GM18505 (cell line): ENCODE measurements at regions not wholly inside any gene's neighbourhood (a gene's known extent, or its start where the extent isn't known, plus 50 kb on each side); places are given as distances from the start of the nearest gene placed in this dataset.

Experiments
- ATAC-seq: cut with Tn5 transposase; IDR thresholded peaks from one replicate; pipeline ENCODE4 v1.9.1; 2021; ENCODE audit not compliant: unreplicated experiment
- POLR2A ChIP-seq: IDR thresholded peaks from 4 replicates; pipeline ENCODE4 v1.6.1; 2011; ENCODE audit warnings: borderline replicate concordance; ENCODE audit not compliant: insufficient read depth, insufficient read length; ENCODE audit errors: extremely low read depth

DNA sequence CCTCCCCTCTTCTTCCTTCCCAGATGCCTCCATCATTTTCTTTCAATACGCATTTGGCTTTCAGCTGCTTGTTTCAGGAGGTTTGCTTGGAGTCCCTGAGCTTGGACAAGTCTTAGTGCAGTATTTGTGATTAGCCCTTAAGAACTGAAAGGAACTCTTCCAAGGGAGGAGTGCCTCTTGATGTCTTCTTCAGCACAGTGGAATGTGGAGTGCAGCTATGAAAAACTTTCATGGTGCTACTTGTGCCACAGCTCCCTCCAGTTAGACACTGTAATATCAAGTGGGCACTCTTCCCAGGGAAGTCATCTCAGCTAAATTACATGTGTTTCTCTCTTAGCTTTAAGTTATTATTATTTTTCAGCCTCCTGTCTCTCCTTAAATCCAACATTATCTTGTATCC is 173.1 kb downstream of the NECTIN3 start:
- TF ChIP-seq POLR2A = no peak
- ATAC-seq = no peak

DNA sequence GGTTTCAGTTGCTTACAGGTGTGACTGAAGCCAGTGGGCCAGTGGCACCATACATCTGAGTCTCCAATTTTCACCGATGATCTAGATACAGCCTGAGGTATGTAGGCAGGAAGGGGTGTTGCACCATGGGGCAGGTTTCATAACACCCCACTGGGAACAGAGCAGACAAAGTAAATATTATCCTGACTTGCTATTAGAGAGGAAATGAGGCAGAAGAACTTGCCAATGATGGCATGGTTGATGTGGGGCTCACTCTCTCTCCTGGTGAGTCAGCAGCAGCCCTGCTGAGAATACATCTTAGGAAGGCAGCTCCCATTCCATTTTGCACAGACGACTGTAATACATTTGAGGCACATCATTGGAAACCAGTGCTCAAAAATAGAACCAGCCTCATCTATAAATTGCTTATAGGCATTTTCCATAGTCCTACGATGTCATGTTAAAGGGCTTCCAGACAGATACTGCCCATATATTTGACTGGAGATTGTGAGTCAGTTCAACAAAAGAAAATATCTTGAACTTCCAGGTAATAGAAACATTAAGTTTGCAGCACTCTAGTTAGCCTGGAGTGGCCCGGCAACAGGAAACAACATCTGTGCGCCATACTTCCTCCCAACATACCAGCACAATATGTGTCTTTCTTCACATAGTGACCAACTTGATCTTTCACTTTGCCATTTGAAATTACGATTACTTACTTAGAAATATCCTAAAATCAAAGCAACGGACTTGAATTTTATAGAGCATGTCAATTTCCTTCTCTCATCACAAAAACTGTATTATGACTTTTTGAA is 175.5 kb downstream of the NECTIN3 start:
- TF ChIP-seq POLR2A = no peak
- ATAC-seq = no peak

DNA sequence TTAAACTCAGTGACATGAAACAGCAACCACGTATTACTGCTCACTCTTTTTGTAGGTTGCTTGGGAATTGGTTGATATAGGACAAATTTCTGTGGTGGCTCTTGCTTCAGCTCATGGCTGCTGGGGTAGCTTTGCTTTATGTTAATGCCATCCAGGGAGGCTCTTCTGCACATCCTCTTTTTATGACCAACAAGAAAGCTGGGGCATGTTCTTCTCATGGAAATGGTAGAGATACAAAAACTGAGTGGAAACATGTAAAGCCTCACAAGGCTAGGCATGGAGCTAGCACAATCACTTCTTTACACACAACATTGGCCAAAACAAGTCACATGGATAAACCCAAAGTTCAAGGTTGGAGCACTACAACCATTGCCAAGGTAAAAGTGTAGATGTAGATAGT is 176.8 kb downstream of the NECTIN3 start:
- ATAC-seq = no peak
- TF ChIP-seq POLR2A = no peak

DNA sequence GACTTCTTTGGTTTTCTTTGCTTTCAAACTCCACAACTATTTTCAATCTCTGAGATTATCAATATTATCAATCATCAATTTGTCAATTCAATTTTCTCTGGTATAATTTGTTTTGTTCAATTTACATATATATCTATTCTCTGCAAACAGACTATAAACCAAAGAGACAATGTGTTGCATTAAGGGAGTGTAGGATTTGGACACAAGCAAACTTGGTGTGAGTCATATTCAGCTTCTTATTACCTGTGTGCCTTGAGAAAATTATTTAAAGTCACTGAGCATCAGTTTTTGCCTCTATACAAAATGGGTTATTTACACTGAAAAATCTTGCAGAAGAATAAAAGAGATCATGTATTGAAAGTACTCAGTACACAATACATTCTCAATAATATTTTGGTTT is 177.8 kb downstream of the NECTIN3 start:
- ATAC-seq = no peak
- no peak for TF ChIP-seq POLR2A

DNA sequence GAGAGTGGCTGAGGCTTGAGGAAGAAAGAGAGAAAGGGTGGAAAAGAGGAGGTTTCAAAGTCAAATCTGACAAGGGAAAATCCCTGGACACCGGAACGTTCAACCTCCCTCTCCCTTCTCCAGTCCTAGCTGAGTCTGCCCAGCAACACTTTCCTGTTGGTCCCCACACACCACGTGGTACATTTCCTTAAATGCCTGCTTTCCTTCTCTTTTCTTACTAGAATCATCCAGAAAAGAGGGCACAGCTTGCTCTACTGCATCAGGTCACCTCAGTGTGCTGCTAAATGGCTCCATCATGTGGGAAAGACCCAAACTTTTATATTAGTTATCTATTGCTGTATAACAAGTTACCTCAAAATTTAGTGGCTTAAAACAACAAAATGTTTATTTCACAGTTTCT is 181.2 kb downstream of the NECTIN3 start:
- TF ChIP-seq POLR2A = no peak
- ATAC-seq = no peak

DNA sequence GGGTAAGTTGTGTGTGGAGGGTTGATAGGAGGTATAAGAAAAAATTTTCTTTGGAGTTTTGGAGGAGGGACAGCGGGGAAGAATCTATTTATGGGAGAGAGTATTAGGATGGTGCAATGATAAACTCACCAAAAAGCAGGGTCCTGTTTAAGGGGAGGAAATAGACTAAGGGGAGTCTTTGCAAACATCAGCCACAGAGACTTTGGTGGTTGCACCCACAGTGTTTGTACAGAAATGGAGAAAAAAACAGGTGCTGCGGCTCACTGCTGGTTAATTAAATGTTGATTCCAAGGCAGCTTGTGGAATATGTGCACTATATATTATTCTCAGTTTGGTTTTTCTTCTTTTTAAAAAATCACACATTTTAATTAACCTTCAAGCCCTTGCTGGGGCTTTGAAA is 182.1 kb downstream of the NECTIN3 start:
- ATAC-seq = no peak
- no peak for TF ChIP-seq POLR2A

DNA sequence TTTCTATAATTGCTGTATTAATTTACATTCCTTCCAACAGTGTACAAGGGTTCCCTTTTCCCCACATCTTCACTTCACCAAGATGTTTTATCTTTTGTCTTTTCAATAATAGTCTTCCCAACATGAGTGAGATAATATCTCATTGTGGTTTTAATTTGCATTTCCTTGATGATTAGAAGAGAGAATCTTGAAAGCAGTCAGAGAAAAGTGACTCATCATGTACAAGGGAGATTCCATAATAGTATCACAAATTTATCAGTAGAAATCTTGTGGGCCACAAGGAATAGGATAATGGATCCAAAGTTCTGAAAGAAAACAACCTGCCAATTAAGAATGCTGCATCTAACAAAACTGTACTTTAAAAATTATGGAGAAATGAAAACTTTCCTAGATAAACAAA is 189.3 kb downstream of the NECTIN3 start:
- no peak for TF ChIP-seq POLR2A
- no peak for ATAC-seq

DNA sequence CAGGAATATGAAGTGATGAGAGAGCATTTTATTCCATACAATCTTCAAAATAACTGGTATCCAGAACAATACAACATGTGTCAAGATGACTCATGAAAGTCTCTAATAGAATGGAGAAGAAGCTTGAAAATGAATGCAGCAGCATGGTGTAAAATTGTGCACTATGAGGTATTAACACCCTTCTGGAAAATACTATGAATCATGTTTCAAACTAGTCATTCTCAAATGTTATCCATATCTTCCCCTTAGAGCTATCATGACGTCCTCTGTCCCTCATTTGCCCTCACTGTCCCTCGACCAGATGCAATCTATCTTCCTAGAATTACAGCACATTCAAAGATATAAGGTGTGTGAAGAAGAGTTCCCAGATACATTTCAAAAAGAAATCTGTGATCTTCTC is 198.2 kb downstream of the NECTIN3 start:
- ATAC-seq = no peak

DNA sequence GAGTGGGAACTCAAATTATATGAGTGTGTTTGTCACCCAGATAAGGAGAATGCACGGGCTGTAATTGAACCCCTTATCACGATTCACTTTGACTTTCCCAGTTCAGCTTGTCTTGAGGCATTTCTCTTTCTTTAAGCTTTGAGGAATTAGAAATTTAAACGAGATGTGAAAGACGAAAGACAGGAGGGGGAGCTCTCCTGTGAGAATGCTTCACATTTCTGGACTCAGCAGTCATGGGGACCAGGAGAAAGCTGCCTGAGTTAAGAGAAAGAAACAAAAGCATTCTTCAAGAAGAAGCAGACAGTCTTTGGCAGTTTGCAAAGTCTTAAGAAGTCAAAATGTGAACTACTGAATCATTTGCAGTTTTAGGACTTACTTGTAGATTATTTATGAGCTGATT is 205.6 kb downstream of the NECTIN3 start:
- no peak for TF ChIP-seq POLR2A
- no peak for ATAC-seq

More for the DNA sequence above, 198.2 kb downstream of the NECTIN3 start:
- TF ChIP-seq POLR2A = no peak

DNA sequence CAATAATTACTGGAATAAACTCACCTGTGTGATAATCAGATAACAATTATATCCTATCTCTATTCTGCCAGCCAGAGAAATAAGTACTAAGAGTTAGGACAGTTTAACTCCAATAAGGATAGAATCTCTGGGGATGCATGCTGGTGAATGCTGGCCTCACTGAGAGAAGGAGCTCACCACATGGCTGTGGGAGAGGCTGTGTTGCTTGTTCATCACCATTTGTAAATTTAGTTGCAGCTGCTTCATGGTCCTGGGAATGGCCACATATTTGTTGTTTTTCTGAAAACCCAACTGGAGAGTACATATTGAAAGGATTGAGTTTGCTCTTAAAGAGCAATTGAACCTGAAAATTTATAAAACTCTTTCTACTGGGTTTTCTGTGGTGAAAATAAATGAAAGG is 207.3 kb downstream of the NECTIN3 start:
- TF ChIP-seq POLR2A = no peak
- no peak for ATAC-seq

DNA sequence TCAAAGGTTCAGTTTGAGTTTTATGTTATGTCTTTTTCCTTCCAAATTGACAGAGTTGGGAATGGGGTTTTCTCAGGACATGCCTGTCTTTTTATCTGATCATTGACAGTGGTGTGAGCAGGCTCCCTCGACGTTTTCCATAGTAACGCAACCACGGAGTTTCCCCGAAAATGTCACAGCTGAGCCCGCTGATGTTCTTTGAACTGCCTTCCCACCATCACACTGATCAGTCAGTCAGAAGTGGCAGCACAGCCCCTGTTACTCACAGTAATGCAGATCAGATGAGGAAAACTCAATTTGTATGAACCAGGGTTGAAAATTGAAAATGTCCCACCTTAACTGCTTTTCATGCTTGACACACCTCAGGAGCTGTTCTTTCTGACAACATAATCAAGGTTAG is 210.4 kb downstream of the NECTIN3 start:
- no peak for TF ChIP-seq POLR2A
- no peak for ATAC-seq

DNA sequence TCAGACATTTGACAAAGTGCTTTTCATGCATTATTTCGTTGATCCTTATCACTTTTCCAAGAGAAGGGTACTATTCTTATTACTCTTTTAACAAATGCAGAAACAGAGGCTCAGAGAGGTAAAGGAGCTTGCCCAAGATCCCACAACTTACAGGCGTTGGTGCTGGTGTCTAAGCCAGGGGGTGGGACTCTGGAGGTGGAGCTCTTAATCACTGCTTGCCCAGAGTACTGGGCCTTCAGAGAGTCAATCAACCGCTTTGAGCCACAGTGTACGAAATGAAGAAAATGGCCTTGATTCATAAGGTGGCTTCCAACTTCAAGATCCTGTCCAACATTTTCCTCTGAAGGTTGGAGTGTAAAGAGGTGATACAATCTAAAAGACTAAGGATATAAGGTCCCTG is 211.5 kb downstream of the NECTIN3 start:
- ATAC-seq = no peak
- no peak for TF ChIP-seq POLR2A

DNA sequence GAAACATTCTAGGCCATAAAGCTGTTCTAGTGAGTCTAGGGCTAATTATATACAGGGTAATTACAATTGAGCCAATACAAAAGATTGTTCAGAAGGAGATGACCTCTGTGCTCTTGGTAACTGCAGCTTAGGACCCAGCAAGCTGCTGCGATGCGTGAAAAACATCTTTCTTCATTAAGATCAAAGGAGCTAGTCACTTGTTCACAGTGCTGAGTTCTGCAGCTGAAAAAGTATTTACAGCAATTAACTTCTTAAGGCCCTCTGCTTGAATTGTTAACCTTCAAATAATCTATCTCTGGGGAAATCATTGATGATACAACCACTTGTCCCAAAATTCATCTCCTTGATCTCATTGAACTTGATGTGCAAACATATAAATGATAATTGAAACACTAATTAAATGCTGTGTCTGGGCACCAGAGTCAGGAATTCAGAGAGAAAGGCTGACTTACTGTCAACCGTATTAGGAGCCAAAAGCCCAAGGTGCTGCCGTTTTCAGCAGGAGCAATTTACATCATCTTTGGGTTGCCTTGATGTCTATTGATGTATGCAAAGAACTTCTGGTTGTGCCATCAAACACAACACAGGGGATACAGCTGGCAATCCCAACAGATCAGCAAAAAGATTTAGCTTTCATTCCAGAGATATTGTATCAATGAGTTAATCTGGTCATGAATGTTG is 213.0 kb downstream of the NECTIN3 start:
- no peak for ATAC-seq
- TF ChIP-seq POLR2A = no peak

DNA sequence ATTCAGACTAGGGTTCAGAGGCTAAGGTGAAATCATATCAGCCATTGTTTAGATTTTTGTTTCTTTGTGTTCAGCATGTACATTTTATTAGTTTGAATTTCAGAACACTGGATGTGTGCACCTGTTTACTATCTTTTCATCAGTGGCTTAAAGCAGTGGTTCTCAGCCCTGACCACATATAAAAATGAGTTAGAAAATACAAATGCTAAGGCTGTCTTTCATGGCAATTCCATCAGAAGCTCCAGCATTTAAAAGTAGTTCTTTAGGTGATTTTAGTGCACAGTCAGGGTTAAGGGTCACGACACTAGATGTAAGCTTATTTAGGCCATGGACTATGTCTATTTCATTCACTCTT is 213.5 kb downstream of the NECTIN3 start:
- no peak for TF ChIP-seq POLR2A
- ATAC-seq = no peak
